ENCODE measurements at regions not wholly inside any gene's neighbourhood (a gene's known extent, or its start where the extent isn't known, plus 50 kb on each side); places are given as distances from the start of the nearest gene placed in this dataset.

- Histone ChIP-seq H3K9ac (ENCODE audit: low read depth in 1 of 2, low read length in 2 of 2) (no peak overlapping the region), H3K9me3 (ENCODE audit: control insufficient read depth in 1 of 2, low read length in 2 of 2) (peaks cover 5 to 8% of the 10 kb centered on the region in 2 donors), H3K4me1 (ENCODE audit: control insufficient read depth in 1 of 2, insufficient read depth in 2 of 2, low read length in 2 of 2) (no peaks in the 10 kb centered on the region), H3K27ac (ENCODE audit: low read depth, low read length) (no peak overlapping the region), H3K27me3 (ENCODE audit: control insufficient read depth in 1 of 2, insufficient read depth in 2 of 2, low read length in 2 of 2) (no peaks in the 10 kb centered on the region), H3K36me3 (ENCODE audit: control insufficient read depth in 1 of 2, insufficient read depth in 2 of 2, low read length in 2 of 2) (no peaks in the 10 kb centered on the region), H3K4me3 (ENCODE audit: low read depth in 1 of 2, low read length in 2 of 2) (no peak overlapping the region)
These were observed 1329.9 kb upstream of the GOT2 start for GRCh38 chr16:60064026-60064425.

- Histone ChIP-seq H3K4me3 (ENCODE audit: low read depth in 1 of 2, low read length in 2 of 2) (no peak overlapping the region), H3K27me3 (ENCODE audit: control insufficient read depth in 1 of 2, insufficient read depth in 2 of 2, low read length in 2 of 2) (no peaks in the 10 kb centered on the region), H3K9ac (ENCODE audit: low read depth in 1 of 2, low read length in 2 of 2) (no peak overlapping the region), H3K36me3 (ENCODE audit: control insufficient read depth in 1 of 2, insufficient read depth in 2 of 2, low read length in 2 of 2) (no peaks in the 10 kb centered on the region), H3K27ac (ENCODE audit: low read depth, low read length) (no peak overlapping the region), H3K4me1 (ENCODE audit: control insufficient read depth in 1 of 2, insufficient read depth in 2 of 2, low read length in 2 of 2) (no peaks in the 10 kb centered on the region), H3K9me3 (ENCODE audit: control insufficient read depth in 1 of 2, low read length in 2 of 2) (peaks cover 5 to 15% of the 10 kb centered on the region in 2 donors)
These were observed 1327.3 kb upstream of the GOT2 start for GRCh38 chr16:60061396-60061795.

- H3K4me1 ChIP-seq (ENCODE audit: control insufficient read depth in 1 of 2, insufficient read depth in 2 of 2, low read length in 2 of 2): no peaks in the 10 kb centered on the region
- H3K27me3 ChIP-seq (ENCODE audit: control insufficient read depth in 1 of 2, insufficient read depth in 2 of 2, low read length in 2 of 2): no peaks in the 10 kb centered on the region
- H3K27ac ChIP-seq (ENCODE audit: low read depth, low read length): no peak overlapping the region
- no peaks in the 10 kb centered on the region for H3K36me3 ChIP-seq (ENCODE audit: control insufficient read depth in 1 of 2, insufficient read depth in 2 of 2, low read length in 2 of 2)
- no peak overlapping the region for H3K4me3 ChIP-seq (ENCODE audit: low read depth in 1 of 2, low read length in 2 of 2)
- peaks cover 9 to 11% of the 10 kb centered on the region in 2 donors for H3K9me3 ChIP-seq (ENCODE audit: control insufficient read depth in 1 of 2, low read length in 2 of 2)
- no peak overlapping the region for H3K9ac ChIP-seq (ENCODE audit: low read depth in 1 of 2, low read length in 2 of 2)
These were observed 1326.6 kb upstream of the GOT2 start for GRCh38 chr16:60060731-60061130.

DNA sequence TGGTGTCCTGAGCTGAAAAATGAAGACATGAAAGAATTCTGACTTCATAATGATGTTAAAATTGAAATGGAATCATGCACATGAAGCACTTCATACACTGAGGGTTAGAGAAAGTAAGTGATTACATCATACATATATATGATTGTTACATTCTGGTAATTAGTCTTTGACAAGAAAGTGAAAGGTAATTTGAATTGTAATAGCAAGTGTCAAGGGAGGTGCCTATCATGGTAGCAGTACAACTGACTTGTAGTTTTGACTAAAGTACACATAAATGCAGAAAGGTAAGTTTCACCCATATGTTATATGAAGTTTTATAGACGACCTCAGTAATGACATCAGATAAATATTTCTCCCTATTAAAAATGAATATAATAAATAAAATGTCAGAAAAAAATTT lies 1325.0 kb upstream of the GOT2 start:
- H3K36me3 ChIP-seq (ENCODE audit: control insufficient read depth in 1 of 2, insufficient read depth in 2 of 2, low read length in 2 of 2): no peaks in the 10 kb centered on the region
- H3K27me3 ChIP-seq (ENCODE audit: control insufficient read depth in 1 of 2, insufficient read depth in 2 of 2, low read length in 2 of 2): no peaks in the 10 kb centered on the region
- H3K4me3 ChIP-seq (ENCODE audit: low read depth in 1 of 2, low read length in 2 of 2): no peak overlapping the region
- H3K9me3 ChIP-seq (ENCODE audit: control insufficient read depth in 1 of 2, low read length in 2 of 2): peaks cover 9 to 11% of the 10 kb centered on the region in 2 donors
- H3K9ac ChIP-seq (ENCODE audit: low read depth in 1 of 2, low read length in 2 of 2): no peak overlapping the region
- no peaks in the 10 kb centered on the region for H3K4me1 ChIP-seq (ENCODE audit: control insufficient read depth in 1 of 2, insufficient read depth in 2 of 2, low read length in 2 of 2)
- H3K27ac ChIP-seq (ENCODE audit: low read depth, low read length): no peak overlapping the region

DNA sequence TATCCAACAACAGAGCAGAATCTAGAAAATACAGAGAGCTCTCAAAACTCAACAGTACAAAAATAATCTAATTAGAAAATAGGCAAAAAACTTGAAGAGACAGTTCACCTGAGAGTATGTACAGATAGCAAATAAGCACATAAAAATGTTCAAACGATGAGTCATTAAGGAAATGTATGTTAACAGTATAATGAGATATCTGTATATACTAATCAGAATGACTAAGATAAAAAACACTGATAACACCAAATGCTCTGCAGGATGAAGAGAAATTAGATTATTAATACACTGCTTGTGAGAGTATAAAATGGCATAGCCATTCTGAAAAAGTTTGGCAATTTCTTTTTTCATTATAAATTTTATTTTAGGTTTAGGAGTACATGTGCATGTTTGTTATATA lies 1307.6 kb upstream of the GOT2 start:
- no peaks in the 10 kb centered on the region for H3K4me1 ChIP-seq (ENCODE audit: control insufficient read depth in 1 of 2, insufficient read depth in 2 of 2, low read length in 2 of 2)
- peaks cover 5 to 6% of the 10 kb centered on the region in 2 donors for H3K9me3 ChIP-seq (ENCODE audit: control insufficient read depth in 1 of 2, low read length in 2 of 2)
- no peaks in the 10 kb centered on the region for H3K36me3 ChIP-seq (ENCODE audit: control insufficient read depth in 1 of 2, insufficient read depth in 2 of 2, low read length in 2 of 2)
- no peak overlapping the region for H3K9ac ChIP-seq (ENCODE audit: low read depth in 1 of 2, low read length in 2 of 2)
- H3K27ac ChIP-seq (ENCODE audit: low read depth, low read length): no peak overlapping the region
- H3K4me3 ChIP-seq (ENCODE audit: low read depth in 1 of 2, low read length in 2 of 2): no peak overlapping the region
- H3K27me3 ChIP-seq (ENCODE audit: control insufficient read depth in 1 of 2, insufficient read depth in 2 of 2, low read length in 2 of 2): no peaks in the 10 kb centered on the region

GRCh38 chr16:60031740-60032139 lies 1297.6 kb upstream of the GOT2 start:
- Histone ChIP-seq H3K27me3 (ENCODE audit: control insufficient read depth in 1 of 2, insufficient read depth in 2 of 2, low read length in 2 of 2) (no peaks in the 10 kb centered on the region), H3K27ac (ENCODE audit: low read depth, low read length) (no peak overlapping the region), H3K36me3 (ENCODE audit: control insufficient read depth in 1 of 2, insufficient read depth in 2 of 2, low read length in 2 of 2) (no peaks in the 10 kb centered on the region), H3K4me3 (ENCODE audit: low read depth in 1 of 2, low read length in 2 of 2) (no peak overlapping the region), H3K4me1 (ENCODE audit: control insufficient read depth in 1 of 2, insufficient read depth in 2 of 2, low read length in 2 of 2) (no peaks in the 10 kb centered on the region), H3K9ac (ENCODE audit: low read depth in 1 of 2, low read length in 2 of 2) (no peak overlapping the region), H3K9me3 (ENCODE audit: control insufficient read depth in 1 of 2, low read length in 2 of 2) (peaks cover 6 to 12% of the 10 kb centered on the region in 2 donors)

DNA sequence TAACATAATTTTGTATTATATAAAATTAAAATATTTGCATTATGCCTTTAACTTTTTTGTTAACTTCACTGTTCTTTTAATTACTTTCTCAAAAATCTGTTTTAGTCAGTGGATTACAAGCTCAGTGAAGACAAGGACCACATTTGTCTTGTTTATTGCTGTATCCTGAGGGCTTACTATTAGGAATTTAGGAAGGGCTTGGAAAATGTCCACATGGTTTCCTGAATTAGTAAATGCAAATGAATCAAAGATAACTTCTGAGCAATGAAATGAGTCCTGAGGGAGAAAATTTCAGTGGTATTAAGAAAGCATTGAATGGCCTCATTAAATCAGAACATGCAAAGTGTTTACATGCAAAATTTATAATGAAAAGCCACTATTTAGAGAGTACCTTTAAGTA lies 1293.2 kb upstream of the GOT2 start:
- Histone ChIP-seq H3K4me1 (ENCODE audit: control insufficient read depth in 1 of 2, insufficient read depth in 2 of 2, low read length in 2 of 2) (no peaks in the 10 kb centered on the region), H3K9ac (ENCODE audit: low read depth in 1 of 2, low read length in 2 of 2) (no peak overlapping the region), H3K4me3 (ENCODE audit: low read depth in 1 of 2, low read length in 2 of 2) (no peak overlapping the region), H3K27ac (ENCODE audit: low read depth, low read length) (no peak overlapping the region), H3K9me3 (ENCODE audit: control insufficient read depth in 1 of 2, low read length in 2 of 2) (no peaks in the 10 kb centered on the region), H3K36me3 (ENCODE audit: control insufficient read depth in 1 of 2, insufficient read depth in 2 of 2, low read length in 2 of 2) (no peaks in the 10 kb centered on the region), H3K27me3 (ENCODE audit: control insufficient read depth in 1 of 2, insufficient read depth in 2 of 2, low read length in 2 of 2) (no peaks in the 10 kb centered on the region)

DNA sequence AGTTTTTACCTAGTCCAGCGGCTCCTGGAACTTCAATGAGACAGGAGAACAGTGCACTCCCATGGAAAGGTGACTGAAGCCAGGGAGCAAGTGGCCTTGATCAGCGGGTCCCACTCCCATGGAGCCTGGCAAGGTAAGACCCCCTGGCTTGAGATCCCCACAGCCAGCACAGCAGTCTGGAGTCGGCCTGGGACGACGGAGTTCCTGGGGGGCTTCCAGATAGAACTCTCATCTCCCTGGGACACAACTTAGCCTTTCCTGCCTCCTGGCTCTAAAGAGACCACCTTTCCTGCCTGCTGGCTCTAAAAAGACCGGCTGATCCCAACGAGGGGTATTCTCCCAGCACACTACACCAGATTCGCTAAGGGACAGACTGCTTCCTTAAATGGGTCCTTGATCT lies 1279.0 kb upstream of the GOT2 start:
- H3K9me3 ChIP-seq (ENCODE audit: control insufficient read depth in 1 of 2, low read length in 2 of 2): peaks cover 5 to 15% of the 10 kb centered on the region in 2 donors

DNA sequence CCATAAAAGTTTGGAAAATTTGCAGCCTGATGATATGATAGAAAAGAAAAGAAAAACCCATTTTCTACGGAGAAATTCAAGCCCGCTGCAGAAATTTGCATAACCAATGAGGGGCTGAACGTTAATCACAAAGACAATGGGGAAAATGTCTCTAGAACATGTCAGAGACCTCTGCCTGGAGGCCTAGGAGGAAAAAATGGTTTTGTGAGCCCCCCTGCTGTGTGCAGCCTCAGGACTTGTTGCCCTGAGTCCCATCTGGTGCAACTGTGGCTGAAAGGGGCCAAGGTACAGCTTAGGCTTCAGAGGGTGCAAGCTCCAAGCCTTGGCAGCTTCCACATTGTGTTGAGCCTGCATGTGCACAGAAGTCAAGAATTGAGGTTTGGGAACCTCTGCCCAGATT lies 1267.4 kb upstream of the GOT2 start:
- Histone ChIP-seq H3K27ac (ENCODE audit: low read depth, low read length) (no peak overlapping the region), H3K9me3 (ENCODE audit: control insufficient read depth in 1 of 2, low read length in 2 of 2) (peaks cover 6 to 7% of the 10 kb centered on the region in 2 donors), H3K9ac (ENCODE audit: low read depth in 1 of 2, low read length in 2 of 2) (no peak overlapping the region), H3K4me1 (ENCODE audit: control insufficient read depth in 1 of 2, insufficient read depth in 2 of 2, low read length in 2 of 2) (no peaks in the 10 kb centered on the region), H3K27me3 (ENCODE audit: control insufficient read depth in 1 of 2, insufficient read depth in 2 of 2, low read length in 2 of 2) (no peaks in the 10 kb centered on the region), H3K36me3 (ENCODE audit: control insufficient read depth in 1 of 2, insufficient read depth in 2 of 2, low read length in 2 of 2) (no peaks in the 10 kb centered on the region), H3K4me3 (ENCODE audit: low read depth in 1 of 2, low read length in 2 of 2) (no peak overlapping the region)

More for the DNA sequence above, 1279.0 kb upstream of the GOT2 start:
- no peak overlapping the region for H3K9ac ChIP-seq (ENCODE audit: low read depth in 1 of 2, low read length in 2 of 2)
- no peak overlapping the region for H3K4me3 ChIP-seq (ENCODE audit: low read depth in 1 of 2, low read length in 2 of 2)
- no peaks in the 10 kb centered on the region for H3K4me1 ChIP-seq (ENCODE audit: control insufficient read depth in 1 of 2, insufficient read depth in 2 of 2, low read length in 2 of 2)
- H3K27me3 ChIP-seq (ENCODE audit: control insufficient read depth in 1 of 2, insufficient read depth in 2 of 2, low read length in 2 of 2): no peaks in the 10 kb centered on the region
- no peak overlapping the region for H3K27ac ChIP-seq (ENCODE audit: low read depth, low read length)
- H3K36me3 ChIP-seq (ENCODE audit: control insufficient read depth in 1 of 2, insufficient read depth in 2 of 2, low read length in 2 of 2): no peaks in the 10 kb centered on the region

DNA sequence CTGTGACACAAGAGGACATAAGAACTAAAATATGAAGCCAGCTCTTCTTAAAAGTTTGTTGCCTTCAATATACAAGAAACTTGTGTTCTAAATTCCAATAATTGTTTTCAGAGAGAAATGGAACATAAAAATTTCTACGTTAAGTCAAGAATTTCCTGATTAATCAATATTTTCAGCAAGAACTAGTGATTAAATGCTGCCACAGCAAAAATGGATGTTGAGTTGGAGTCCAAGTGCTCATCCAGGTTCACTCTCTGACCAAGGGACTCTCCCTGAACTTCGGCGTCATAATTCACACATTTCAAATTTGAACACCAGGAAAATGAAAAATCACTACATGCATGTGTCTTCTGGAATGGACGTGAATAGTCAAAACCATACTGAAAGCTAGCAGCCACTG lies 1263.6 kb upstream of the GOT2 start:
- no peak overlapping the region for H3K4me3 ChIP-seq (ENCODE audit: low read depth in 1 of 2, low read length in 2 of 2)
- no peaks in the 10 kb centered on the region for H3K36me3 ChIP-seq (ENCODE audit: control insufficient read depth in 1 of 2, insufficient read depth in 2 of 2, low read length in 2 of 2)
- no peaks in the 10 kb centered on the region for H3K4me1 ChIP-seq (ENCODE audit: control insufficient read depth in 1 of 2, insufficient read depth in 2 of 2, low read length in 2 of 2)

GRCh38 chr16:59993101-59993500 lies 1259.0 kb upstream of the GOT2 start:
- no peaks in the 10 kb centered on the region for H3K27me3 ChIP-seq (ENCODE audit: control insufficient read depth in 1 of 2, insufficient read depth in 2 of 2, low read length in 2 of 2)
- no peak overlapping the region for H3K9ac ChIP-seq (ENCODE audit: low read depth in 1 of 2, low read length in 2 of 2)

More for the DNA sequence above, 1263.6 kb upstream of the GOT2 start:
- Histone ChIP-seq H3K27ac (ENCODE audit: low read depth, low read length) (no peak overlapping the region), H3K9me3 (ENCODE audit: control insufficient read depth in 1 of 2, low read length in 2 of 2) (peaks cover 7 to 10% of the 10 kb centered on the region in 2 donors), H3K9ac (ENCODE audit: low read depth in 1 of 2, low read length in 2 of 2) (no peak overlapping the region), H3K27me3 (ENCODE audit: control insufficient read depth in 1 of 2, insufficient read depth in 2 of 2, low read length in 2 of 2) (no peaks in the 10 kb centered on the region)

More at GRCh38 chr16:59993101-59993500, 1259.0 kb upstream of the GOT2 start:
- Histone ChIP-seq H3K4me1 (ENCODE audit: control insufficient read depth in 1 of 2, insufficient read depth in 2 of 2, low read length in 2 of 2) (no peaks in the 10 kb centered on the region), H3K9me3 (ENCODE audit: control insufficient read depth in 1 of 2, low read length in 2 of 2) (peaks cover 4 to 8% of the 10 kb centered on the region in 2 donors), H3K4me3 (ENCODE audit: low read depth in 1 of 2, low read length in 2 of 2) (no peak overlapping the region), H3K27ac (ENCODE audit: low read depth, low read length) (no peak overlapping the region), H3K36me3 (ENCODE audit: control insufficient read depth in 1 of 2, insufficient read depth in 2 of 2, low read length in 2 of 2) (no peaks in the 10 kb centered on the region)

Measured in duodenal mucosa (tissue), 2 donors.